Prostate gland (tissue), 2 donors: ENCODE measurements at regions not wholly inside any gene's neighbourhood (a gene's known extent, or its start where the extent isn't known, plus 50 kb on each side); places are given as distances from the start of the nearest gene placed in this dataset.

ENCODE experiments used
- DNase-seq: peaks from one replicate; pipeline ENCODE4 v3.0.0-alpha.2; 2019; ENCODE audit warnings: low spot score
- H3K27ac ChIP-seq, 2 donors: fragments of 200-600 bp; sonication (generic); 2 replicates each; pipeline ENCODE4 v1.5.1; 2017 to 2019
- H3K27me3 ChIP-seq: fragments of 200-600 bp; sonication (generic); replicated peaks from 2 replicates; pipeline ENCODE4 v1.5.1; 2019; ENCODE audit not compliant: insufficient read depth
- H3K36me3 ChIP-seq, 2 donors: fragments of 200-600 bp; sonication (generic); 1 replicate in 1 of 2; 2 replicates in 1 of 2; pipeline versions ENCODE4 v1.5.1 to v1.8.1; 2017 to 2019
- H3K4me1 ChIP-seq: fragments of 200-600 bp; sonication (generic); replicated peaks from 2 replicates; pipeline ENCODE4 v1.5.1; 2019
- H3K4me3 ChIP-seq, 2 donors: fragments of 200-600 bp; sonication (generic); 2 replicates each; pipeline ENCODE4 v1.5.1; 2017 to 2019
- H3K9me3 ChIP-seq: fragments of 200-600 bp; sonication (generic); 2 replicates; pipeline ENCODE4 v1.5.1; 2017
- POLR2A ChIP-seq: fragments of 450-650 bp; IDR thresholded peaks from one replicate; pipeline ENCODE4 v1.6.1; 2016; ENCODE audit warnings: antibody characterized with exemption, mild to moderate bottlenecking
- POLR2AphosphoS5 ChIP-seq: sonication (generic); formaldehyde crosslinking; IDR thresholded peaks from one replicate; pipeline ENCODE4 v1.6.1; 2017; ENCODE audit warnings: antibody characterized with exemption
- WGBS: methylation state at CpG from one replicate; pipeline ENCODE4 v1.1.5; 2018; 5-methylcytosine and 5-hydroxymethylcytosine counted together
- intact Hi-C: fragments of 100-400 bp; cut with DNase I; formaldehyde crosslinking; loops from one replicate; pipeline ENCODE4 v1.14.2; 2022
- TF ChIP-seq, protein P1 (sequence below), 4 experiments: fragments of 200-600 bp in 2 of 4; fragments of 450-650 bp in 2 of 4; sonication (generic) in 2 of 4; IDR thresholded peaks; 1 replicate in 3 of 4; 2 replicates in 1 of 4; pipeline ENCODE4 v1.5.1; 2016 to 2019; ENCODE audit warnings: antibody characterized with exemption in 4 of 4, mild to moderate bottlenecking in 2 of 4, moderate library complexity in 2 of 4

DNA sequence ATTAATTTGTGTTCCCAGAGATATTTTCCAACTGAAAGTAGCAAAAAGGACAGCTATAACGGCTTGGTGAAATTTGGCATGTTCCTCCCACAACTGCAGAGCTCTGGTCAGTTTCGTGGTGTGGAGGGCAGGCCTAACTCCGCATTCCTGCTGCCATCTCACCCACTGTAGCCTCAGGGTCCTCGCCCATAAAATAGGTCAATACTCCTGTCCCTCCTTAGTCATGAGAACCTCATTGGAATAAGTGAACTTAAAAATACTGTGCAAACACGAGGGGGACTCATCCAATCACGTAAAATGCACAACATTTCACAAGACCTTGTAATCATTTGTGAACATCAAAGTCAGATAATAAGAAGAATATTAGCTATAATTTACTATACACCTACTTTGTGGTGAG is 143.5 kb upstream of the NCKAP5 start:
- intact Hi-C loops, result no loop called here
- TF ChIP-seq POLR2A (no peak), POLR2AphosphoS5 (no peak)
- TF ChIP-seq, protein P1, sequence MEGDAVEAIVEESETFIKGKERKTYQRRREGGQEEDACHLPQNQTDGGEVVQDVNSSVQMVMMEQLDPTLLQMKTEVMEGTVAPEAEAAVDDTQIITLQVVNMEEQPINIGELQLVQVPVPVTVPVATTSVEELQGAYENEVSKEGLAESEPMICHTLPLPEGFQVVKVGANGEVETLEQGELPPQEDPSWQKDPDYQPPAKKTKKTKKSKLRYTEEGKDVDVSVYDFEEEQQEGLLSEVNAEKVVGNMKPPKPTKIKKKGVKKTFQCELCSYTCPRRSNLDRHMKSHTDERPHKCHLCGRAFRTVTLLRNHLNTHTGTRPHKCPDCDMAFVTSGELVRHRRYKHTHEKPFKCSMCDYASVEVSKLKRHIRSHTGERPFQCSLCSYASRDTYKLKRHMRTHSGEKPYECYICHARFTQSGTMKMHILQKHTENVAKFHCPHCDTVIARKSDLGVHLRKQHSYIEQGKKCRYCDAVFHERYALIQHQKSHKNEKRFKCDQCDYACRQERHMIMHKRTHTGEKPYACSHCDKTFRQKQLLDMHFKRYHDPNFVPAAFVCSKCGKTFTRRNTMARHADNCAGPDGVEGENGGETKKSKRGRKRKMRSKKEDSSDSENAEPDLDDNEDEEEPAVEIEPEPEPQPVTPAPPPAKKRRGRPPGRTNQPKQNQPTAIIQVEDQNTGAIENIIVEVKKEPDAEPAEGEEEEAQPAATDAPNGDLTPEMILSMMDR (IDR thresholded peaks at IDR 0.05), result no peak
- Histone ChIP-seq H3K4me3 (no peak overlapping the region), H3K36me3 (no peaks in the 10 kb centered on the region), H3K9me3 (no peaks in the 10 kb centered on the region), H3K27me3 (no peaks in the 10 kb centered on the region), H3K27ac (no peak overlapping the region), H3K4me1 (no peaks in the 10 kb centered on the region)
- no peak for DNase-seq
- 78% methylated on average over 6 of the region's 6 CpGs for WGBS

DNA sequence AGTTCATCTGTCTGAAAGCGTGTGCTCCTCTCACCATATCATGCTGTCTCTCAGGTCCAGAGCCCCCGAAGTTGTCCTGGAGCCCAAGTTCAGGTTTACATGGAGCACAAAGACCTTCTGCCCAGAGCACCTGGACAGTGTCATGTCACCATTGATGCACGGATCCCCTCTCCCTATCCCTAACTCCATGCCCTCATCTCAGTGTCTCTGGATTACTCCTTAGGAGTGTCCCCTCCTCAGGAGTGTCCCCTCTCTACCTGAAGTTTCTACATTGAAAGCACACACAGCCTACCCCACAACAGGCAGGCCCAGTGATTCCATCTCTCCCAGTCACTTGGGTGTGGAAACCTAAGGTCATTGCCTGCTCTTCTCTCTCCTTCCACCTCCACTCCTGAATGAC is 144.1 kb upstream of the NCKAP5 start:
- H3K4me1 ChIP-seq, result no peaks in the 10 kb centered on the region
- H3K27me3 ChIP-seq, result no peaks in the 10 kb centered on the region
- TF ChIP-seq, protein P1 (IDR thresholded peaks at IDR 0.05), result no peak
- no peak for TF ChIP-seq POLR2A
- no peak for TF ChIP-seq POLR2AphosphoS5
- DNase-seq, result no peak
- no peak overlapping the region for H3K27ac ChIP-seq
- intact Hi-C loops, result no loop called here
- H3K36me3 ChIP-seq, result no peaks in the 10 kb centered on the region
- no peak overlapping the region for H3K4me3 ChIP-seq
- 88% methylated on average over 3 of the region's 3 CpGs for WGBS
- H3K9me3 ChIP-seq, result no peaks in the 10 kb centered on the region

DNA sequence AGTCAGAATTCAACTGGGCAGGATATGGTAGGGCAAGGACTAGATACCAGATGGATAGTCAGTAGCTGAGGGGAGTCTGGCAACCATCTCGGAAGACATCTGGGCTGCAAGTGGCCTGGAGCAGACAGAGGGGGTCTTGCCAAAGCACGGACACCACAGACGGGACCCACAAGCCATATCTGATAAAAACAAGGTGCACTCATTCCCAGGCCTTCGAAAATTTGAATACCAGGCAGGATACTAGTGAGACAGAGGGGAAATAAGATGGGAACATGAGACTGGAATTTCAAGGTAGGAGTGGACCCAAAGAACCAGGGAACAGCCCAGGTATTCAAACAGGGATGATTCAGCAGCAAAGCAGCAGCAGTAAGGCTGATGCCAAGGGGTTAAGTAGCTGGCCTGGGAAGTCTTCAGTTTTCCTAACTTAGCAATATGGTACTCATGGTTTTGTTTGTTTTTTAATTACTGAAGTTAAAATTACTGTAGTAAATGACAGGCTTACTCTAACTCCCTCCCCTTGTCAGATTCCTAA is 144.9 kb upstream of the NCKAP5 start:
- Histone ChIP-seq H3K9me3 (no peaks in the 10 kb centered on the region), H3K4me1 (no peaks in the 10 kb centered on the region), H3K27ac (no peak overlapping the region), H3K4me3 (no peak overlapping the region), H3K27me3 (no peaks in the 10 kb centered on the region), H3K36me3 (no peaks in the 10 kb centered on the region)
- intact Hi-C loops, result no loop called here
- no peak for DNase-seq
- TF ChIP-seq POLR2AphosphoS5, result no peak
- TF ChIP-seq POLR2A, result no peak
- TF ChIP-seq, protein P1 (IDR thresholded peaks at IDR 0.05), result no peak
- WGBS, result 76% methylated on average over 4 of the region's 4 CpGs

DNA sequence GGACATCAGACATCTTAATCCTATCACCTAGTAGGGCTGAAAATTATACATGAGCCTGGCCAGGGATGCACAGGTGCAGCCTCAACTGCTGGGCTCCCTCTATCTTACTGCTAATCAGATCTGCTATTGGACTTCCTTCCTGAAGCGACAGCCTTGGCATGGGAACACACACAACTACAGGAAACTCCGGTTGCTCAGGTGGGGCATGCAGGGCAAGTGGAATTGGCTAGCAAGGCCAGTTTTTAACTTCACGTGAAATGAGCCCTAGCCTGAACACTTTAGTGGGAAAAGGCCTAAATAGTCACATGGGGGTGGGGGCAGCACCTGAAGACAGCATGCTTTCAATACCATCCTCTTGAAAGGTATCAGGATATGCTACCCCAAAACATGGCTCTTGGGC is 147.9 kb upstream of the NCKAP5 start:
- no peaks in the 10 kb centered on the region for H3K4me1 ChIP-seq
- H3K4me3 ChIP-seq, result no peak overlapping the region
- no peak for TF ChIP-seq POLR2AphosphoS5
- TF ChIP-seq, protein P1 (IDR thresholded peaks at IDR 0.05), result no peak
- H3K27ac ChIP-seq, result no peak overlapping the region
- peak; percentile 8 for DNase-seq
- intact Hi-C loops, result no loop called here
- H3K27me3 ChIP-seq, result no peaks in the 10 kb centered on the region
- WGBS, result 51% methylated on average over 3 of the region's 3 CpGs
- no peaks in the 10 kb centered on the region for H3K36me3 ChIP-seq
- no peaks in the 10 kb centered on the region for H3K9me3 ChIP-seq

DNA sequence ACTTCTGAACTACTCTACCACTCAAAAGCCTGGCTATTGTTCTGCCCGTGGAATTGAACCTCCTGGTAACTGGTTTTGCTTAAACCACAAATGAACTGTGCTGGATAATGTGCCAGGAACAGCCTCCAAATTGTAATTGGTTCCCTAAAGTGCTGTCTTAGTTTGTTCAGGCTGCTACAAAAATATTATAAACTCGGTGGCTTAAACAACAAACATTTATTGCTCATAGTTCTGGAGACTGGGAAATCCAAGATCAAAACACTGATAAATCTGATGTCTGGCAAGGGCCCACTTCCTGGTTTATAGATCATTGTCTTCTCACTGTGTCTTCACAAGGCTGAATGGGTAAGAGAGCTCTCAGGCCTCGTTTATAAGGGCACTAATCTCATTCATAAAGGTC is 149.2 kb upstream of the NCKAP5 start:
- intact Hi-C loops, result no loop called here
- H3K9me3 ChIP-seq, result no peaks in the 10 kb centered on the region
- DNase-seq, result peak; percentile 6
- no peak overlapping the region for H3K27ac ChIP-seq
- WGBS, result 20% methylated on average over 3 of the region's 3 CpGs
- no peaks in the 10 kb centered on the region for H3K4me1 ChIP-seq
- H3K36me3 ChIP-seq, result no peaks in the 10 kb centered on the region
- TF ChIP-seq POLR2AphosphoS5 (peak; percentile 10), POLR2A (no peak)
- TF ChIP-seq, protein P1 (IDR thresholded peaks at IDR 0.05), result no peak
- H3K27me3 ChIP-seq, result no peaks in the 10 kb centered on the region
- H3K4me3 ChIP-seq, result no peak overlapping the region
